H9 (cell line): ENCODE measurements at regions not wholly inside any gene's neighbourhood (a gene's known extent, or its start where the extent isn't known, plus 50 kb on each side); places are given as distances from the start of the nearest gene placed in this dataset.
"Not testable (repeated sequence)": the region's sequence is repeated elsewhere in the genome, so short reads cannot be mapped to it uniquely, and the experiment has no call there.

Experiments used
- DNase-seq: peaks from one replicate; pipeline ENCODE4 v3.0.0-alpha.2; 2017
- H2AFZ ChIP-seq: one replicate; pipeline ENCODE4 v1.6.1; 2013; ENCODE audit warnings: mild to moderate bottlenecking, low read length, control low read depth, moderate library complexity
- H2AK5ac ChIP-seq: 2 replicates; pipeline ENCODE4 v1.6.1; 2013; ENCODE audit warnings: low read length, control low read depth, mixed read lengths; ENCODE audit not compliant: insufficient read length
- H2BK120ac ChIP-seq: one replicate; pipeline ENCODE4 v1.6.1; 2013; ENCODE audit warnings: low read depth, mild to moderate bottlenecking, low read length, control low read depth, inconsistent platforms; ENCODE audit not compliant: poor library complexity, severe bottlenecking
- H2BK12ac ChIP-seq: 2 replicates; pipeline ENCODE4 v1.6.1; 2013; ENCODE audit warnings: low read length, control low read depth, mixed read lengths, low read depth; ENCODE audit not compliant: insufficient read length
- H2BK15ac ChIP-seq: 2 replicates; pipeline ENCODE4 v1.6.1; 2013; ENCODE audit warnings: low read depth, low read length, control low read depth
- H2BK20ac ChIP-seq: one replicate; pipeline ENCODE4 v1.6.1; 2013; ENCODE audit warnings: low read depth, mild to moderate bottlenecking, low read length, control low read depth, inconsistent platforms; ENCODE audit not compliant: poor library complexity, severe bottlenecking
- H2BK5ac ChIP-seq: 2 replicates; pipeline ENCODE4 v1.6.1; 2013; ENCODE audit warnings: low read length, control low read depth, mixed read lengths; ENCODE audit not compliant: insufficient read length
- H3K14ac ChIP-seq: 2 replicates; pipeline ENCODE4 v1.6.1; 2013; ENCODE audit warnings: low read length, control low read depth; ENCODE audit not compliant: insufficient read depth
- H3K18ac ChIP-seq: 2 replicates; pipeline ENCODE4 v1.6.1; 2013; ENCODE audit warnings: low read depth, mild to moderate bottlenecking, mixed read lengths, low read length, control low read depth; ENCODE audit not compliant: insufficient read length
- H3K23ac ChIP-seq: 2 replicates; pipeline ENCODE4 v1.6.1; 2013; ENCODE audit warnings: low read length, control low read depth, mixed read lengths, low read depth; ENCODE audit not compliant: insufficient read length
- H3K23me2 ChIP-seq: 2 replicates; pipeline ENCODE4 v1.6.1; 2013; ENCODE audit warnings: low read depth, mild to moderate bottlenecking, mixed read lengths, low read length, control low read depth; ENCODE audit not compliant: insufficient read length, poor library complexity, severe bottlenecking
- H3K27ac ChIP-seq: 2 replicates; pipeline ENCODE4 v1.5.1; 2013; ENCODE audit warnings: low read length, control low read depth, mixed read lengths, low read depth; ENCODE audit not compliant: insufficient read length
- H3K27me3 ChIP-seq: 2 replicates; pipeline ENCODE4 v1.6.1; 2013; ENCODE audit warnings: low read length, control low read depth, inconsistent platforms; ENCODE audit not compliant: insufficient read depth
- H3K4ac ChIP-seq: 2 replicates; pipeline ENCODE4 v1.6.1; 2013; ENCODE audit warnings: low read depth, mild to moderate bottlenecking, control low read depth, inconsistent platforms, low read length, moderate library complexity
- H3K4me1 ChIP-seq: 2 replicates; pipeline ENCODE4 v1.6.1; 2013; ENCODE audit warnings: low read length, control low read depth, inconsistent platforms; ENCODE audit not compliant: insufficient read depth
- H3K4me2 ChIP-seq: 2 replicates; pipeline ENCODE4 v1.6.1; 2013; ENCODE audit warnings: low read length, control low read depth, mixed read lengths; ENCODE audit not compliant: insufficient read length, insufficient read depth
- H3K56ac ChIP-seq: 2 replicates; pipeline ENCODE4 v1.6.1; 2013; ENCODE audit warnings: low read depth, mild to moderate bottlenecking, mixed read lengths, low read length, control low read depth; ENCODE audit not compliant: insufficient read length
- H3K79me1 ChIP-seq: 2 replicates; pipeline ENCODE4 v1.6.1; 2013; ENCODE audit warnings: low read depth, mild to moderate bottlenecking, moderate library complexity, low read length, control low read depth, inconsistent platforms; ENCODE audit not compliant: insufficient read depth, poor library complexity, severe bottlenecking
- H3K79me2 ChIP-seq: 2 replicates; pipeline ENCODE4 v1.6.1; 2013; ENCODE audit warnings: low read length, control low read depth, inconsistent platforms; ENCODE audit not compliant: insufficient read depth
- H3K9ac ChIP-seq: 2 replicates; pipeline ENCODE4 v1.6.1; 2013; ENCODE audit warnings: low read length, control low read depth, mixed read lengths; ENCODE audit not compliant: insufficient read length; ENCODE audit errors: extremely low read depth
- H3K9me3 ChIP-seq: one replicate; pipeline ENCODE4 v1.6.1; 2013; ENCODE audit warnings: low read depth, low read length, inconsistent platforms; ENCODE audit not compliant: control insufficient read depth
- H3T11ph ChIP-seq: one replicate; pipeline ENCODE4 v1.6.1; 2013; ENCODE audit warnings: mild to moderate bottlenecking, low read length, control low read depth, inconsistent platforms
- H4K20me1 ChIP-seq: one replicate; pipeline ENCODE4 v1.6.1; 2013; ENCODE audit not compliant: control insufficient read depth, insufficient read length, insufficient read depth
- H4K5ac ChIP-seq: 2 replicates; pipeline ENCODE4 v1.6.1; 2013; ENCODE audit warnings: low read depth, mild to moderate bottlenecking, mixed read lengths, low read length, control low read depth; ENCODE audit not compliant: insufficient read length
- H4K8ac ChIP-seq: replicated peaks from 2 replicates; pipeline ENCODE4 v1.6.1; 2013; ENCODE audit warnings: low read length, control low read depth, mixed read lengths, low read depth; ENCODE audit not compliant: insufficient read length
- H4K91ac ChIP-seq: 2 replicates; pipeline ENCODE4 v1.6.1; 2013; ENCODE audit warnings: low read depth, mild to moderate bottlenecking, moderate library complexity, mixed read lengths, low read length, control low read depth; ENCODE audit not compliant: insufficient read length
- H3K27ac Mint-ChIP-seq, 3 experiments: 2 replicates in 2 of 3; 3 replicates in 1 of 3; pipeline ENCODE4 v1.8.0; 2020 to 2021; ENCODE audit warnings: mixed read lengths in 3 of 3, mild to moderate bottlenecking in 1 of 3, moderate library complexity in 1 of 3
- H3K27me3 Mint-ChIP-seq: 2 replicates; pipeline ENCODE4 v1.8.0; 2021; ENCODE audit warnings: low read depth, mild to moderate bottlenecking, moderate library complexity, mixed read lengths
- H3K36me3 Mint-ChIP-seq, 3 experiments: 2 replicates in 2 of 3; 3 replicates in 1 of 3; pipeline ENCODE4 v1.8.0; 2020 to 2021; ENCODE audit warnings: low read depth in 3 of 3, mixed read lengths in 3 of 3; ENCODE audit not compliant: insufficient read depth in 1 of 3
- H3K4me1 Mint-ChIP-seq, 2 experiments: 2 replicates each; pipeline ENCODE4 v1.8.0; 2020; ENCODE audit warnings: mixed read lengths in 2 of 2
- H3K4me3 Mint-ChIP-seq, 2 experiments: 2 replicates in 1 of 2; 3 replicates in 1 of 2; pipeline ENCODE4 v1.8.0; 2020 to 2021; ENCODE audit warnings: mild to moderate bottlenecking in 2 of 2, mixed read lengths in 2 of 2, moderate library complexity in 1 of 2
- H3K9me3 Mint-ChIP-seq, 2 experiments: 2 replicates in 1 of 2; 3 replicates in 1 of 2; pipeline ENCODE4 v1.8.0; 2020; ENCODE audit warnings: mild to moderate bottlenecking in 2 of 2, mixed read lengths in 2 of 2, moderate library complexity in 1 of 2
- WGBS: extraction: QIAGEN DNeasy Blood & Tissue Kit; methylation state at CpG from one replicate; pipeline ENCODE4 v1.1.7; 2013; ENCODE audit warnings: missing lambda C conversion rate, low lambda C conversion rate, mixed read lengths; ENCODE audit not compliant: insufficient read length; ENCODE audit errors: extremely low coverage; 5-methylcytosine and 5-hydroxymethylcytosine counted together

DNA sequence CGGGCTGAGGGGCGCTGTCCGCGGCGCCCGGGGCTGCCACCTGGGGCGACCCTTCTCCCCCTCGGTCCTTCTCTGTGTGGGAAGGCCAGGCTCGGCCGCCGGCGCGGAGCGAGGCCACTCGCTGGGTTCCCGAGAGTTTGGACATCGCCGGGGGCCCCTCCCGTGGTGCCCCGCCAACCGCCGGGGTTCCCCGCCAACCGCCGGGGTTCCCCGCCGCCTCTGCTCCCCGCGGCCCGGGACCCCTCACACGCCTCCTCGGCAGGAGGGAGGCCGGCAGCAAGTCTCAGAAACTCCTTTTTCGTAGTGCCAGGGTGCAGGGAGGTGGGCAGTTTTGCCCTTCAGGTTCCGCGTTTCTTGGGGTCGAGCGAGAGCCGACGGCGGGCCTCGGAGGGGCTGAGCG, 83.9 kb upstream of the NBPF19 start:
- H3K4me1 Mint-ChIP-seq, H3T11ph ChIP-seq, H4K8ac ChIP-seq, H3K14ac ChIP-seq, H2BK12ac ChIP-seq, H3K27me3 Mint-ChIP-seq, DNase-seq, H3K23me2 ChIP-seq, H3K36me3 Mint-ChIP-seq, H4K20me1 ChIP-seq, H3K4me2 ChIP-seq, H3K9ac ChIP-seq, H2AK5ac ChIP-seq, H2BK5ac ChIP-seq, H3K9me3 ChIP-seq, H3K27ac Mint-ChIP-seq, H3K9me3 Mint-ChIP-seq, H3K27me3 ChIP-seq, H3K56ac ChIP-seq, H4K5ac ChIP-seq, H3K18ac ChIP-seq, H3K27ac ChIP-seq, H4K91ac ChIP-seq, H3K79me1 ChIP-seq, H3K23ac ChIP-seq, H3K4ac ChIP-seq, H3K79me2 ChIP-seq, H2AFZ ChIP-seq, H2BK20ac ChIP-seq, H3K4me1 ChIP-seq, H2BK120ac ChIP-seq, H2BK15ac ChIP-seq: not testable (repeated sequence)
- peak overlapping the region in 1 of 2 experiments; percentile 70; a peak in 1 of 5 replicates for H3K4me3 Mint-ChIP-seq
- WGBS = no CpG with 5 or more reads among the region's 43 CpGs

DNA sequence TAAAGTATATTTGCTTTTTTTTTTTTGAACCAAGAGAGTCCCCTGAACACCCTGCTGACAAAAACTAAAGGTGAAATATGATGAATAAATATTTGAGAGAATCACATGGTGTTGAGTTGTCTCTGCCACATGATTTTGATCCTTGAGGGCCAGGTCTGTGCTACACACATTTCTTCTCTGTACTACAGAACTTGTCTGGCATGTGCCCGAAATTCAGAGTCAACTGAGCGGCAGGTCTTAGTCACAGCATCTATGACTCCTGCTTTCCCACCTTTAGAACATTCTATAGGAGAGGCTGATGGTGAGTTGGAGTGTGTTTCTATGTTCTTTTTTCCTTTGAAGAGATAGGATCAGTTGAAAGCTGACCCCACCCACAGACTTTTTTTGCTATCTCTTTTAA, 79.0 kb upstream of the NBPF19 start:
- H4K5ac ChIP-seq, DNase-seq, H3K4me3 Mint-ChIP-seq, H3K27ac Mint-ChIP-seq, H3K23ac ChIP-seq, H3K4me1 Mint-ChIP-seq, H3K36me3 Mint-ChIP-seq, H3K27me3 ChIP-seq, H4K20me1 ChIP-seq, H3K23me2 ChIP-seq, H3K4me2 ChIP-seq, H3K9me3 ChIP-seq, H2BK20ac ChIP-seq, H3K27me3 Mint-ChIP-seq, H4K8ac ChIP-seq, H3K4me1 ChIP-seq, H2BK15ac ChIP-seq, H4K91ac ChIP-seq, H3K27ac ChIP-seq, H3K4ac ChIP-seq, H3K79me2 ChIP-seq, H3T11ph ChIP-seq, H3K9me3 Mint-ChIP-seq, H2BK5ac ChIP-seq, H3K79me1 ChIP-seq, H3K18ac ChIP-seq, H2BK120ac ChIP-seq, H2AK5ac ChIP-seq, H2AFZ ChIP-seq, H3K56ac ChIP-seq, H3K9ac ChIP-seq, H2BK12ac ChIP-seq, H3K14ac ChIP-seq: not testable (repeated sequence)
- no CpG with 5 or more reads among the region's 2 CpGs for WGBS
